Muscle of leg (tissue), 3 donors: ENCODE measurements at regions not wholly inside any gene's neighbourhood (a gene's known extent, or its start where the extent isn't known, plus 50 kb on each side); places are given as distances from the start of the nearest gene placed in this dataset.

ENCODE experiments used
- DNase-seq: peaks from one replicate; pipeline ENCODE4 v3.0.0; 2013
- H3K27ac ChIP-seq: one replicate; pipeline ENCODE4 v1.5.1; 2013; ENCODE audit warnings: mild to moderate bottlenecking, low read length, control low read depth
- H3K27me3 ChIP-seq: one replicate; pipeline ENCODE4 v1.6.1; 2013; ENCODE audit warnings: low read length; ENCODE audit not compliant: control insufficient read depth, insufficient read depth
- H3K36me3 ChIP-seq: one replicate; pipeline ENCODE4 v1.6.1; 2013; ENCODE audit warnings: low read length; ENCODE audit not compliant: control insufficient read depth, insufficient read depth
- H3K4me1 ChIP-seq: one replicate; pipeline ENCODE4 v1.6.1; 2013; ENCODE audit warnings: low read length; ENCODE audit not compliant: control insufficient read depth, insufficient read depth
- H3K4me3 ChIP-seq: one replicate; pipeline ENCODE4 v1.5.1; 2013; ENCODE audit warnings: low read length, control low read depth
- H3K9me3 ChIP-seq: replicated peaks from 2 replicates; pipeline ENCODE4 v1.6.1; 2013; ENCODE audit warnings: low read depth, low read length; ENCODE audit not compliant: control insufficient read depth
- WGBS: methylation state at CpG from one replicate; pipeline ENCODE4 v1.1.5; 2013; ENCODE audit warnings: missing lambda C conversion rate; ENCODE audit not compliant: insufficient coverage; 5-methylcytosine and 5-hydroxymethylcytosine counted together

DNA sequence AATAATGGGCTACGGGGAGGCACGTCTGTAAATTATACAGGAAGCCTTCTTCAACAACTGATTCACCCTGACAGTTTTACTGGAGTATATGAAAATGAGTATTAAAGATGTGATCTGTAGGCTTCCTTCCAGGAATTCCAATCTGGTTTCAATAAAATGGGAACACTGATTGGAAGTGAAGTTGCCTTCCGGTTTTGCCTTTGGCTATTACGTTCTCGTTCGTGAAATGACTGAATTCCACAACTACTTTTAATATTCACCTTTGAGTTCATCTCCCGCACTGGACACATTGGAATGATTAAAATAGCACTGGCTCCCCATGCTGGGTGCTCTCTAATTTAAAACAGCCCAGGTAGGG is 350.1 kb upstream of the MKI67 start:
- no peaks in the 10 kb centered on the region for H3K27me3 ChIP-seq
- WGBS, result 30% methylated on average over 2 of the region's 7 CpGs
- H3K36me3 ChIP-seq, result no peaks in the 10 kb centered on the region
- peaks cover 15% of the 10 kb centered on the region for H3K4me1 ChIP-seq
- no peaks in the 10 kb centered on the region for H3K9me3 ChIP-seq
- H3K27ac ChIP-seq, result peak overlapping the region; percentile 3
- no peak overlapping the region for H3K4me3 ChIP-seq
- DNase-seq, result peak; percentile 90

DNA sequence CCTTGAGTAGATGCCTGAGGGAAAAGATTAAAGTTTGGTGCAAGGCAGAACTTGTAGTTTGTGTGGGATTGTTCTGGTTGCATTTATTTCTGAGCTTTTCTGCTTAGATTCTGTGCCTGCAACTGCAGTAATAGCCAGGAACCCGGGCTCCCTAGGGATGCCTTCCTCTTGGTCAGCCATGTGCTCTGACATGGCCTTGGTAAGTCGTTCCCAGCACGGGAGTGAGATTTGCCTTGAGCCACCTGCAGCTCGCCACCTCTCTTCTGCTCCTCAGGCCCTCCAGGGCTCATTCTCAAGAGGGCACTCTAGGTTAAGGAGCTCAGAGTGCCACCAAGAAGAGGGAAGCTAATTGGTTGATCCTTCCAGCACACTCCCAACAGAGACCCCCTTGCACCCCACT is 350.6 kb upstream of the MKI67 start:
- peak; percentile 49 for DNase-seq
- H3K4me1 ChIP-seq, result peaks cover 15% of the 10 kb centered on the region
- H3K4me3 ChIP-seq, result no peak overlapping the region
- no peaks in the 10 kb centered on the region for H3K27me3 ChIP-seq
- WGBS, result 4% methylated on average over 3 of the region's 4 CpGs
- H3K36me3 ChIP-seq, result no peaks in the 10 kb centered on the region
- H3K27ac ChIP-seq, result no peak overlapping the region
- H3K9me3 ChIP-seq, result no peaks in the 10 kb centered on the region

DNA sequence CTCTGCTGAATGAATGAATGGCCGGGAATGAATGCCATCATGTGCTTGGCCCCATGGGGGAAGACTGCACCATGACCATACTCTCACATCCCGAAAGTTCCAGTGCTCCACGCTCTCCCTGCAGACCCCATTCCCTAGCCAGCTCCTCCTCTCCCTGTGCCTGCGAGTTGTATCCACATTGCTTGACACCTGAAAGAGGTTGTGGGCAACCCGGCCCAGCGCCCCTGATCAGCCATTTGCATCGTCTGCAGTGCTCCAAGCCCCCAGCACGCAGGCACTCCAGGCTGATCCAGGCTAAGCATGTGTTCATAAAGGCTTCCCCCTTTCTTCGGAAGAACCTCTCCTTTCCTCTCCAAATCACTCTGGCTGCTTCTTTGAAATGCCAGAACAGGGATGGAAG is 354.4 kb upstream of the MKI67 start:
- Histone ChIP-seq H3K4me1 (peaks cover 15% of the 10 kb centered on the region), H3K36me3 (no peaks in the 10 kb centered on the region), H3K27me3 (no peaks in the 10 kb centered on the region), H3K27ac (no peak overlapping the region), H3K9me3 (no peaks in the 10 kb centered on the region), H3K4me3 (no peak overlapping the region)
- WGBS, result 46% methylated on average over 8 of the region's 9 CpGs
- peak; percentile 42 for DNase-seq

DNA sequence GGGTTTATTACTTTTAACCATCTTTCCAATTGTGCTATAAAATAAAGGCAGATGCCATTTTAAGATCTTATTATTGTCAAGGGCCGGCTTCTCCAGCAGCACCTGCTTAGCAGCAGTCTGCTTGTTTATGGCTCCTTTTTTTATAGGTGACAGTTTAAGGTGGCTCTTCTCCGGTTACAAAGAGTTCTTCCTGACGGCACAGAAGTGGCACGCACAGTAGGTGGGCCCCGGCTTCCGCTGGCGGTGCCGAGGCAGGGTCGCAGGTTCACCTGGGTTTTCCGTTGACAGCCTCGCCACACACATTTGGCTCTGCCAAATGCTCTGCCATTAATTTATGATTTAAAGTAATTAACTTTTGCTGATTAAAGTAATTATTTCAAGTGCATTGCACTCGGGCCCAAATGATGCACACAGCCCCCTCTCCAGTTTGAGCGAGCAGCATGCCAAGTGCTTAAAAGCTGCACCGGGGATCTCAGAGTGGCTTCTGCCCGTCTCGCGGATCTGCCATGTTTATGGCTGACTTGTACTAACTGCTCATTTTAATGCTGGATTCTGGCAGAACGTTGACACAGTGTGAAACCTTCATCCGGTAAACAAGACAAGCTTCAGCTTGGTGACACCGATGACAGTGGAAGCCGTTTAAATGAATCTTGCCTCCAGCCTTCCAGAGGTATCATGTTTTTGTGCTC is 355.1 kb upstream of the MKI67 start:
- no peak for DNase-seq
- no peaks in the 10 kb centered on the region for H3K9me3 ChIP-seq
- H3K27me3 ChIP-seq, result no peaks in the 10 kb centered on the region
- 55% methylated on average over 11 of the region's 21 CpGs for WGBS
- no peak overlapping the region for H3K4me3 ChIP-seq
- no peak overlapping the region for H3K27ac ChIP-seq
- no peaks in the 10 kb centered on the region for H3K36me3 ChIP-seq
- H3K4me1 ChIP-seq, result peaks cover 10% of the 10 kb centered on the region

DNA sequence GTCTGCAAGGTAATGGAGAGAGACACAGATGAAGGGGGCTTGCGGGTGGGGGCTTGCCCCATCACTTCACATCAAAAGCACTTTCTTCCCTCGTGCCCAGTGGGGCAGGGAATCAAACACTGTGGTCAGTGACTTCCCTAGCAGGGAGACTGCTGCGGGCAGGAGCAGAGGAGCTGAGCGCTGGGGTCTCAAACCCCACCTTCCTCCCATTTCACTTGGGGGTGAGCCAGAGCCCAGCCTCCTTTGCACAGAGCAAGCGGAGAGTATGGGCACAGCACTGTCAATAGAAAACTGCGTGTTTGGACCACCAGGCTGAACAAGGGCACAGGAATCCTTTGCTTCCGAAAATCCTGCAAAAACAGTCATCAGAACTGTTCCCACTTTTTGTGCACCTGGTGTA is 355.8 kb upstream of the MKI67 start:
- no peak overlapping the region for H3K4me3 ChIP-seq
- H3K4me1 ChIP-seq, result peaks cover 9% of the 10 kb centered on the region
- DNase-seq, result no peak
- no peaks in the 10 kb centered on the region for H3K9me3 ChIP-seq
- no peak overlapping the region for H3K27ac ChIP-seq
- WGBS, result 84% methylated on average over 6 of the region's 7 CpGs
- H3K36me3 ChIP-seq, result no peaks in the 10 kb centered on the region
- H3K27me3 ChIP-seq, result no peaks in the 10 kb centered on the region

DNA sequence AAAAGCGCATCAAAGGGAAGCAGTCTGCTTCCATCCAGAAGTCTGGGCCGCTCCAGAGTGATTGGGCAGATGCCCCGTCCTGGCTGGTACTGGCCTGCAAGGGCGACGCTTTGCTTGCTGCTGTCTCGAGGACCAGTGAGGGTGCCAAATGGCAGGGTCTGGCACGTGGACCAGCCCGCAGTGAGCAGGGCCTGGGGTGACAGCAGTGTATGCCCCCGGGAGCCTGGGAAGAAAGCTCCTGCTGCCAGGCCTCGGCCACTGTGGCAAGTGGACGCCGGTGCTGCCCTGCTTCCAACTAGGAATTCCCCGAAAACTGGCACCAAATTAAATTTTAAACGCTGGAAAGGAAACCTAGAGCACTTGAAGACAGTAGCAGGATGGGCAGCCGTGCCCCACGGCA is 357.0 kb upstream of the MKI67 start:
- Histone ChIP-seq H3K27ac (no peak overlapping the region), H3K9me3 (no peaks in the 10 kb centered on the region), H3K4me1 (peaks cover 20% of the 10 kb centered on the region), H3K36me3 (no peaks in the 10 kb centered on the region), H3K27me3 (no peaks in the 10 kb centered on the region), H3K4me3 (no peak overlapping the region)
- WGBS, result 91% methylated on average over 15 of the region's 16 CpGs
- no peak for DNase-seq

DNA sequence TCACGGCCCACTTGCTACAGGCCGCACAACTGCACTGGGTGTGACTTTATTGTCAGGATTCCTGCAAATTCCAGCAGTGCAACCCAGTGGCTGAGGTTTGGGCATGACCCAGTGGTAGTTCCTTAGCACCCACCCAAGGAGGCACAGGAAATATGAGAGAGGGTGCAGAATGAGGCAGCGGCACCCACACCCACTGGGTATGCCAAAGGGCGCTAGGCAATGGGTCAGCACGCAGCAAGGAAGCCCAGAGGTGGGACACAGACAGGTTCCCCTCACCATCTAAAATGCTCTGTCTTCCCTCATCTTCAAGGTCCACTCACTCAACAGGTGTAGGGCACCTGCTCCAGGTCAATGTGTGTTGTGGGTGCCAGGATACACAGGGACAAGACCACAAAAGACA is 357.8 kb upstream of the MKI67 start:
- Histone ChIP-seq H3K36me3 (no peaks in the 10 kb centered on the region), H3K27ac (no peak overlapping the region), H3K9me3 (no peaks in the 10 kb centered on the region), H3K27me3 (no peaks in the 10 kb centered on the region), H3K4me3 (no peak overlapping the region), H3K4me1 (peaks cover 25% of the 10 kb centered on the region)
- no peak for DNase-seq
- 94% methylated on average over 2 of the region's 5 CpGs for whole genome bisulfite sequencing

DNA sequence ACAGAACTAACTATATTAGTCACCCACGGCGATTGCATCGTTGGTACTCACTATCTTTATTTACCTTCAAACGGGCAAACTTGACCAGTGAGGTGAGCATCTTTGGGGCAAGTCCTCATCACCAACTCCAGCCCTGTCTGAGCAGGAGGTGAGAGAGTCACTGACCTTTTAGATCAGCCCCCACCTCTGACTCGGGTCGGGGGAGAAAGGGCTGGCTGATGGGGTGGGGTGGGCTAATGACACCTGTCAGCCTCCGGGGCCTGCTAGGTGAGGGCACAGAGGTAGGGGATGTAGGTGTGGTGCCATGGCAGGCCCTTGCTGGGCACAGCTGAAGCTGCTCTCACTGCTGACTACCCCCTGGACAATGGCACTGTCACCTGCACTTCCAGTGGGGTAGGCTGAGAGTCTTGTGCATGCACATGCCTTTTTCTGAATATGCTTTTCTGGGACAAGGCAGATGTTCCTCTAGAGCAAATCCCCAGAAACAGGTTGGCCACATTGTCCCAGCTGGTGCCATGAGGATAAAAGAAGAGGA is 359.5 kb upstream of the MKI67 start:
- H3K4me1 ChIP-seq, result peaks cover 31% of the 10 kb centered on the region
- H3K27ac ChIP-seq, result no peak overlapping the region
- WGBS, result 87% methylated on average over 3 of the region's 7 CpGs
- DNase-seq, result no peak
- H3K9me3 ChIP-seq, result no peaks in the 10 kb centered on the region
- H3K36me3 ChIP-seq, result no peaks in the 10 kb centered on the region
- H3K4me3 ChIP-seq, result no peak overlapping the region
- no peaks in the 10 kb centered on the region for H3K27me3 ChIP-seq

DNA sequence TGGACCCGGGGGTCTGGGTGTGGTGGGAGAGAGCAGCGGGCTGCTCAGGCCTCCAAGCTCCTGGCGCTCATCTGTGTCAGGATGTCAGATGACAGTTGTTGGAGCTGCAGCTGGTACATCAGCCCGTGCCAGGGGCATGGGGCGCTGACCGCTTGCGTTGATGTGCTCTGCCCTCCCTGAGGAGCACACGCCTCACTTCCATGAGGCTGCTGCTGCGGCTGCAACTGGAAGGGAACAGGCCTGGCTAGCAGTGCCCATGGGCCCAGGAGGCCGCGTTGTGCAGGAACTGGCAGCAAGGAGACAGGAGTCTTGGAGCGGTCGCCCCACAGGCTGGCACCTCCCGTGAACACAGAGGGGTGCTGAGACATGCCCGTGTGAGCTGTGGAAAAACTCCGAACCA is 361.3 kb upstream of the MKI67 start:
- 73% methylated on average over 15 of the region's 16 CpGs for WGBS
- Histone ChIP-seq H3K27ac (peak overlapping the region; percentile 37), H3K27me3 (no peaks in the 10 kb centered on the region), H3K9me3 (no peaks in the 10 kb centered on the region), H3K36me3 (no peaks in the 10 kb centered on the region), H3K4me1 (peaks cover 26% of the 10 kb centered on the region), H3K4me3 (no peak overlapping the region)
- DNase-seq, result peak; percentile 67

DNA sequence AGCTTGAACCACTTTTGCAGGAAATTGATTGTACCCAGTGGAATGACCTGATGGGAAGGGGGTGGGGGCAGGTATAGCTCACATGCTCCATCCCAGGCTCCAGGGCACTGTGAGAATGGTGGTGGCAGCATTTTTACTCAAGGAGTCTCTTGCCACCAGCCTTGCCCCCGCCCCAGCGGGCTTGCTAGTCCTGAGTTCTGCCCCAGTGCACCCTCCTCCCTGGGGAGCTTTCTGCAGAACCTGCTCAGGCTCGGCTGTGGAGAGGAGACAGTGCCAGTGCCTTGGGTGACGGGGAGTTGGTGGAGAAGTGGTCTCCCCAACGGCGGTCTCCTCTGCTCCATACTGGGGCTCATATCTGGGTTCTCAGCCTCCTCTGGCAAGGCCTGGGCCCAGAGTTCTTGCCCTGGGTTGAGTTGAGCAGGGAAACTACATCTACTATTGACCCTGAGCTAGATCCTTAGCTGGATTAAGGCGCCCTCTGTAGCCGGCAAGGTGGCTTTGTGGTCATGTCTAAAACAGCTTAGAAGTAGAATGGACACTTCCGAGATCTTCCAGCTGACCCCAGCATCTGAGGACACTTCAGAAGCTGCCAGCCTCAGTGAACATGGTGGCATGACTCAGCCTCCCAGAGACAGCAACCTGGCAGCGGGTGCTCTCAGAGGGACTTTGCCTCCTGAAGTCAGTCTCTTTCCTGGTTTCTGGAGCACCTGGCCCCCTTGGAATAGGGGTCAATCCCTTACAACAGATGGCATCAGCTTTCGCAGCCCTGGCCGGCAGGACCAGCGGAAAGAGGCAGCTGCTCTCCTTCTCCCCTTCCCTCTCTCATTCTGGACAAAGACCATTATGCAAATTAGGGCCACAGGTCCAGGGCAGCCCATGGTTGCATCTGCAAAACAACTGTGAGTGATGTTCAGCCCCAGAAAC is 363.4 kb upstream of the MKI67 start:
- peaks cover 26% of the 10 kb centered on the region for H3K4me1 ChIP-seq
- H3K4me3 ChIP-seq, result no peak overlapping the region
- no peak for DNase-seq

More for the DNA sequence above, 363.4 kb upstream of the MKI67 start:
- no peaks in the 10 kb centered on the region for H3K27me3 ChIP-seq
- 81% methylated on average over 7 of the region's 13 CpGs for WGBS
- no peaks in the 10 kb centered on the region for H3K9me3 ChIP-seq
- no peak overlapping the region for H3K27ac ChIP-seq
- H3K36me3 ChIP-seq, result no peaks in the 10 kb centered on the region
